Stimulated activated naive B cell treated with anti-CD40 and anti-IgM and Interleukin-4, amounts not matched to agents 10 μg/mL and 1 μg/mL and 100 μg/mL, for 72 hours (primary cell): ENCODE measurements at regions not wholly inside any gene's neighbourhood (a gene's known extent, or its start where the extent isn't known, plus 50 kb on each side); places are given as distances from the start of the nearest gene placed in this dataset.
A peak's percentile ranks its signal among the peaks of the same experiment; 100 is the strongest.

Experiments used
- ATAC-seq, 2 donors: fragments of 150-1000 bp; cut with Tn5 transposase; replicated peaks; 2 replicates each; pipeline ENCODE4 v1.10.0; 2021; ENCODE audit warnings: moderate library complexity in 1 of 2
- DNase-seq: peaks from one replicate; pipeline ENCODE4 v3.0.0; 2021
- H3K27ac Mint-ChIP-seq: one replicate; pipeline ENCODE4 v1.8.0; 2022; ENCODE audit warnings: mild to moderate bottlenecking, mixed read lengths
- H3K27me3 Mint-ChIP-seq, 2 donors: one replicate each; pipeline ENCODE4 v1.8.0; 2022; ENCODE audit warnings: mixed read lengths in 2 of 2
- H3K36me3 Mint-ChIP-seq, 2 donors: one replicate each; pipeline ENCODE4 v1.8.0; 2022; ENCODE audit warnings: mixed read lengths in 2 of 2, mild to moderate bottlenecking in 1 of 2
- H3K4me1 Mint-ChIP-seq, 2 donors: one replicate each; pipeline ENCODE4 v1.8.0; 2022; ENCODE audit warnings: mixed read lengths in 2 of 2, mild to moderate bottlenecking in 1 of 2
- H3K4me3 Mint-ChIP-seq, 2 donors: one replicate each; pipeline ENCODE4 v1.8.0; 2022; ENCODE audit warnings: mild to moderate bottlenecking in 2 of 2, mixed read lengths in 2 of 2, moderate library complexity in 1 of 2
- H3K9me3 Mint-ChIP-seq, 2 donors: one replicate each; pipeline ENCODE4 v1.8.0; 2022; ENCODE audit warnings: mixed read lengths in 2 of 2, mild to moderate bottlenecking in 1 of 2

DNA sequence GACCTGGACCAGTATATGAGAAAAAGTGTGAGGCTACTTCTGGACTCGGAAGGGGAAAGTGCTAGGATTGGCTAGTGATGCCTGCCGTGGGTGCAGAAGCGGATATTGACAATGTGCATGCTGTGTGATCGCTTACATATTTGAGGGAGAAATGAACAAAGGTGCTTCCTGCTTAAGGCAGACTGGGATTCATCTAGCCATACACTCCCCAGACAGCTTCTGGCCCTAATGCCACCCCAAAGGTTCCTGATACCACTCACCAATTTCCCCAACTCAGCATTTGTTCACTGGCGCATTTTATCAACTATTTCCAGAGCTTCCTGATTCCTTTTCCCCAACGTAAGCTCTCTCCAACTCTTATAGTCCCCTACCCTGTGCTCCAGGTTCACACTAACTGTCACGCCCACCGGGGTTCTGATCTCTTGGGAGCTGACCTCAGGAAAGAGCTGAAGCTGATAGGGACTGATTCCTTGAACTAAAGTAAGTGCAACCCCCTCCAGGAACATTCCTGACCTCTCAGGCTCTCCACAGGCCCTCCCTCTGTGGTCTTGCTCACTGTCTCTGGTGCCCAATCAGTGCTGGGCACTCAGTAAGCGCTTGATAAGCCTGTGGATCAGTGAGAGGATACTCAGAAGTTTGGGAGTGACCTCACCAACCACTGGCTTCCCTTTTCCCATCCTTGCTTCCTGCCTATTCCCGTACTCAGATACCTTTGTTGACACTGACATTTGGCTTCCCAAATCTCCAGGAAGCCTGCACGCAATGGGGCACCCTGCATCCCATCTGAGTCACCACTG is 73.3 kb downstream of the MRPL14 start:
- H3K27me3 Mint-ChIP-seq = peaks cover 17 to 33% of the 10 kb centered on the region in 2 donors
- ATAC-seq (no peak), DNase-seq (no peak)
- no peak overlapping the region for H3K27ac Mint-ChIP-seq
- no peak overlapping the region for H3K4me3 Mint-ChIP-seq
- H3K9me3 Mint-ChIP-seq = no peaks in the 10 kb centered on the region
- peaks cover 12 to 16% of the 10 kb centered on the region in 2 donors for H3K4me1 Mint-ChIP-seq
- no peaks in the 10 kb centered on the region for H3K36me3 Mint-ChIP-seq

GRCh38 chr6:44053106-44053756 is 74.0 kb downstream of the MRPL14 start:
- no peak overlapping the region for H3K27ac Mint-ChIP-seq
- DNase-seq (no peak), ATAC-seq (peak in 1 of 2 donors; percentile 10)
- peaks cover 17 to 30% of the 10 kb centered on the region in 2 donors for H3K27me3 Mint-ChIP-seq
- H3K9me3 Mint-ChIP-seq = no peaks in the 10 kb centered on the region
- H3K4me3 Mint-ChIP-seq = no peak overlapping the region
- no peaks in the 10 kb centered on the region for H3K36me3 Mint-ChIP-seq
- H3K4me1 Mint-ChIP-seq = peaks cover 7 to 9% of the 10 kb centered on the region in 2 donors

DNA sequence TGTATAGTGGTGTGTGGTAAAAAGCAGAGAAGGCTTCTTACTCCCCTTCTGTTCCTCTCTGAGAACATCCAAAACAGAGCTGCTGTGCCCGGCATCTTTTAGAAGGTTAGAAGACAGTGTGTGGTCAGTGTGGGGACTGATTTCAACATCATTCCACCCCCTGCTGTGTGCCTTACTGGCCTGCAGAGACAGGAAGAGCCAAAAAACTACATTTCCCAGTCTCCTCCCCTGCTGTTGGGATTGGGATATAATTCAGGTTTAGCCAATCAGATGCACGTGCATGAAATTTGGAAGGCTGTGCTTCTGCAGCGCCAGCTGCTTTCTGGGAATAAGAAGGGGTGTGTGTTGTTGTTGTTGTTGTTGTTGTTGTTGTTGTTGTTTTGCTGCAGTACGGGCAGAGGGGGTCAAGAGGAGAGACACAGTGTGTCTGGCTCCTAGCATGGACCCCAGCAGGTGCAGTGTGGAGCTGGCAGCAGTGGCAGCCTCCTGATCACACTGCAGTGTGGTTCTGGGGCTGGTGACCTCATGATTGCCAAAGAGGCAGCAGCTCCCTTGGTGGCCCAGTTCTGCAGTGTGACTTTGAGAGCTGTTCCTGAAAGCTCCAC is 74.7 kb downstream of the MRPL14 start:
- Mint-ChIP-seq H3K9me3 (no peaks in the 10 kb centered on the region), H3K4me3 (no peak overlapping the region), H3K36me3 (no peaks in the 10 kb centered on the region), H3K27me3 (peaks cover 12 to 33% of the 10 kb centered on the region in 2 donors), H3K4me1 (peaks cover 4 to 5% of the 10 kb centered on the region in 2 donors), H3K27ac (no peak overlapping the region)
- DNase-seq (no peak), ATAC-seq (peak; percentile 24 to 33)

GRCh38 chr6:44051515-44051914 is 75.7 kb downstream of the MRPL14 start:
- H3K27ac Mint-ChIP-seq = no peak overlapping the region
- H3K4me3 Mint-ChIP-seq = no peak overlapping the region
- H3K9me3 Mint-ChIP-seq = no peaks in the 10 kb centered on the region
- H3K27me3 Mint-ChIP-seq = peaks cover 18 to 34% of the 10 kb centered on the region in 2 donors
- H3K4me1 Mint-ChIP-seq = peaks cover 3 to 5% of the 10 kb centered on the region in 2 donors
- H3K36me3 Mint-ChIP-seq = no peaks in the 10 kb centered on the region
- ATAC-seq = no peak
- no peak for DNase-seq

DNA sequence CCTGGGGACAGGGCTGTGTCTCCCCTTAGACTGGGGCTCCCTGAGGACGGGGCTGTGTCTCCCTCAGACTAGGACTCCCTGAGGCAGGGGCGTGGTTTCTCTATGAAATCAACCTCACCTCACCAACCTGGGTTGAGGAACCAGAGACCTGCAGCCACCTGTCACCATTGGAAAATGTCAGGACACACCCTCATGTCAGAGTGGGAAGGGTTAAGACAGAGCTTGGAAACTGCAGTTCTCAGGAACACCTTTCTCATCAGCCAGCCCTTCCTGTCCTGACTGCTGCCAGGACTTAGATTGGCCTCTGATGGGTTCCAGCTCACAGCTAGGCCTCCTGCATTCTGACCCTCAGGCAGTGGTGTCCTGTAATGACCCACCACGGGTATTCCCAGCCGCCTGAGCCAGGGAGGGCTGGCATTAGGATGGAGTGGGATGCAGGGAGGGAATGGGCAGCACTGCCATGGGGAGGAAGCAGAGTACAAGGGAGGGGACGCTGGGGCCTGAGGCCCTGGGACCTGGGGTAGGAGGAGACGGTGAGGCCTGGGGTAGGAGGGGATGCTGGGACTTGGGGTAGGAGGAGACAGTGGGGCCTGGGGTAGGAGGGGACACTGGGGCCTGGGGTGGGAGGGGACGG is 76.3 kb downstream of the MRPL14 start:
- H3K4me1 Mint-ChIP-seq = peaks cover 3 to 5% of the 10 kb centered on the region in 2 donors
- no peaks in the 10 kb centered on the region for H3K36me3 Mint-ChIP-seq

GRCh38 chr6:44049989-44050871 is 77.0 kb downstream of the MRPL14 start:
- no peak overlapping the region for H3K27ac Mint-ChIP-seq
- H3K4me1 Mint-ChIP-seq = peaks cover 3 to 5% of the 10 kb centered on the region in 2 donors
- no peak for DNase-seq
- H3K27me3 Mint-ChIP-seq = peaks cover 18 to 26% of the 10 kb centered on the region in 2 donors
- H3K36me3 Mint-ChIP-seq = no peaks in the 10 kb centered on the region
- no peak overlapping the region for H3K4me3 Mint-ChIP-seq
- no peak for ATAC-seq
- H3K9me3 Mint-ChIP-seq = no peaks in the 10 kb centered on the region

More for the DNA sequence above, 76.3 kb downstream of the MRPL14 start:
- no peaks in the 10 kb centered on the region for H3K9me3 Mint-ChIP-seq
- no peak overlapping the region for H3K27ac Mint-ChIP-seq
- no peak for ATAC-seq
- DNase-seq = no peak
- H3K4me3 Mint-ChIP-seq = no peak overlapping the region
- H3K27me3 Mint-ChIP-seq = peaks cover 18 to 29% of the 10 kb centered on the region in 2 donors

- Mint-ChIP-seq H3K27ac (peak overlapping the region; percentile 32), H3K9me3 (no peaks in the 10 kb centered on the region), H3K4me1 (peaks cover 3 to 5% of the 10 kb centered on the region in 2 donors), H3K27me3 (peaks cover 18% of the 10 kb centered on the region in 2 donors), H3K4me3 (no peak overlapping the region), H3K36me3 (no peaks in the 10 kb centered on the region)
- DNase-seq = no peak
- peak; percentile 79 to 82 for ATAC-seq
These were observed 77.9 kb downstream of the MRPL14 start for GRCh38 chr6:44049163-44049988.

DNA sequence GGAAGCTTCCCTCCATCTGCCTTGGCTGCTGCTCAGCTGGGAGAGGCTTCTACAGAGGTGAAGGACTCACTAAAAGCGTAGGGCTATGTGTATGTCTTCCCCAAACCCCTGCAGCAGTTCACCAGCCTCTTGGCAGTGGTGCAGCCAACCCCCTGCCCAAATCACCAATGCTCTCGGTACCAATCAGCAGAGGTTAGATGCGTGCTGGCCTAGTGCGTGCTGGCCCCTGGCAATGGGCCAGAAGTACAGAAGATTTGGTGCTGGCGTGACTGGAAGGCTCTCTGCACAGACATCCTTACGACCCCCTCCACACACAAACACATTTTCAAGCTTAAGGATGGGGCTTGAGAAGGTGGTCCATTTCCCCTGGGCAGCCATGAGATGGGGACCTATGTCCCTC is 79.0 kb downstream of the MRPL14 start:
- ATAC-seq = no peak
- H3K36me3 Mint-ChIP-seq = no peaks in the 10 kb centered on the region
- H3K4me1 Mint-ChIP-seq = peaks cover 3 to 5% of the 10 kb centered on the region in 2 donors
- H3K27ac Mint-ChIP-seq = no peak overlapping the region
- H3K9me3 Mint-ChIP-seq = no peaks in the 10 kb centered on the region
- DNase-seq = no peak
- no peak overlapping the region for H3K4me3 Mint-ChIP-seq
- peaks cover 16 to 18% of the 10 kb centered on the region in 2 donors for H3K27me3 Mint-ChIP-seq

DNA sequence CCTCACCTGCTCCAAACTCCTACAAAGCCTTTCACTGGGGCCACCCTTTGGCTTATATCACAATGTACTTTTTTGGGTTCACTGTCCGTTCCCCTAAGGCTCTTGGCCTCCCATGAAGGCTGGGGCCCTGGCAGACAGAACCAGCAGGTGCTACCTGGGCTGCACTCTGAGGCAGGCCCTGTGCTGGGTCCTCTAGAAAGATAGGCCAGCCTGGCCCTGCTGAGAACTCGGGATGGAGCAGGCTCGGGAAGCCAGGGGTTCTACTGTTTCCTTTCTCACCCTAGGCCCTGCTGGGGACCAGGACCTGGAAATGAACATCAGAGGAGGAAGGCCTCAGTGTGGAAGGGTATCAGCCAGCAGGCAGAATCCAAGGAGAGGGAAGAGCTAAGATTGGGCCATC is 79.5 kb downstream of the MRPL14 start:
- Mint-ChIP-seq H3K27me3 (peaks cover 16 to 18% of the 10 kb centered on the region in 2 donors), H3K9me3 (no peaks in the 10 kb centered on the region), H3K4me1 (peaks cover 3 to 5% of the 10 kb centered on the region in 2 donors), H3K36me3 (no peaks in the 10 kb centered on the region), H3K27ac (no peak overlapping the region), H3K4me3 (no peak overlapping the region)
- ATAC-seq (no peak), DNase-seq (no peak)

- Mint-ChIP-seq H3K36me3 (no peaks in the 10 kb centered on the region), H3K4me3 (no peak overlapping the region), H3K27ac (no peak overlapping the region), H3K27me3 (peaks cover 16 to 18% of the 10 kb centered on the region in 2 donors), H3K9me3 (no peaks in the 10 kb centered on the region), H3K4me1 (peaks cover 3 to 5% of the 10 kb centered on the region in 2 donors)
- DNase-seq = no peak
- no peak for ATAC-seq
These were observed 80.1 kb downstream of the MRPL14 start for GRCh38 chr6:44047179-44047546.

- H3K36me3 Mint-ChIP-seq = no peaks in the 10 kb centered on the region
- no peak for DNase-seq
- H3K9me3 Mint-ChIP-seq = no peaks in the 10 kb centered on the region
- H3K4me3 Mint-ChIP-seq = no peak overlapping the region
- H3K27me3 Mint-ChIP-seq = peaks cover 14 to 16% of the 10 kb centered on the region in 2 donors
- H3K4me1 Mint-ChIP-seq = peaks cover 3 to 5% of the 10 kb centered on the region in 2 donors
- no peak for ATAC-seq
- no peak overlapping the region for H3K27ac Mint-ChIP-seq
These were observed 80.6 kb downstream of the MRPL14 start for GRCh38 chr6:44046516-44047178.

- H3K27ac Mint-ChIP-seq = no peak overlapping the region
- H3K27me3 Mint-ChIP-seq = peaks cover 14 to 16% of the 10 kb centered on the region in 2 donors
- ATAC-seq = no peak
- H3K9me3 Mint-ChIP-seq = no peaks in the 10 kb centered on the region
- H3K36me3 Mint-ChIP-seq = no peaks in the 10 kb centered on the region
- no peak for DNase-seq
- peaks cover 3 to 5% of the 10 kb centered on the region in 2 donors for H3K4me1 Mint-ChIP-seq
- no peak overlapping the region for H3K4me3 Mint-ChIP-seq
These were observed 81.6 kb downstream of the MRPL14 start for GRCh38 chr6:44045672-44046015.
